ENCODE measurements at regions not wholly inside any gene's neighbourhood (a gene's known extent, or its start where the extent isn't known, plus 50 kb on each side); places are given as distances from the start of the nearest gene placed in this dataset.
"Not testable (repeated sequence)": the region's sequence is repeated elsewhere in the genome, so short reads cannot be mapped to it uniquely, and the experiment has no call there.

DNA sequence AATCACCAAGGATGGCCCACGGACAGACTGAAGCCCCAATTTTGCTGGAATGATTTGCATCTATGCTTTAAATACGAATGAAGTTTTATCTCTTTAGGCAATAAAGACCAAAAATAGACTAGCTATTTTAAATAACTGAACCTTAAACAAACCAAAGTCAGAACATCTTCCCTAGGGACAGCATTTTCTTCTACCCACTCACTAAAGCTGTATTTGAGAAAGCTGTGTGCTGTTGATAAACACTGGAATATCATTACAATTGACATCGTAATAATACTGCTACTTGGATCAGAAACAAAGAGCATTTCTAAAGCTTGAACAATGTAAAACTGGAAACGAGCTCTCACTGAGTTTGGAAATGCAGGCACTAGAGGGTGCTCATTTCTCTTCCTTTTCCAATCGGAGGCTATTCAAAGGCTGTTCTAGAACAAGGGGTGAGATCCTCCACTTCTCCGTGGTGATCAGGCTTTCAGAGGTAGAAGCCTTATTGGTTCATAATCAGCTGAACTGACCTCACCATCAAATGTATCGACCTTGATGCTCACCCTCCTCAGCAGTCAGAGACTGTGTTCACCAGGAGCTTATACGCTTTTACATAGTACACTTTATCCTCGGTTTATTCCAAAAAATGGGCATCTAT is 225.3 kb upstream of the PRSS1 start:
- no peak for DNase-seq

- no peak for DNase-seq
Observed at GRCh38 chr7:142522735-142523134, 226.5 kb upstream of the PRSS1 start.

GRCh38 chr7:142520885-142521284 is 228.4 kb upstream of the PRSS1 start:
- DNase-seq, result not testable (repeated sequence)

GRCh38 chr7:142520455-142520854 is 228.8 kb upstream of the PRSS1 start:
- DNase-seq, result peak in 1 of 2 donors; percentile 27

DNA sequence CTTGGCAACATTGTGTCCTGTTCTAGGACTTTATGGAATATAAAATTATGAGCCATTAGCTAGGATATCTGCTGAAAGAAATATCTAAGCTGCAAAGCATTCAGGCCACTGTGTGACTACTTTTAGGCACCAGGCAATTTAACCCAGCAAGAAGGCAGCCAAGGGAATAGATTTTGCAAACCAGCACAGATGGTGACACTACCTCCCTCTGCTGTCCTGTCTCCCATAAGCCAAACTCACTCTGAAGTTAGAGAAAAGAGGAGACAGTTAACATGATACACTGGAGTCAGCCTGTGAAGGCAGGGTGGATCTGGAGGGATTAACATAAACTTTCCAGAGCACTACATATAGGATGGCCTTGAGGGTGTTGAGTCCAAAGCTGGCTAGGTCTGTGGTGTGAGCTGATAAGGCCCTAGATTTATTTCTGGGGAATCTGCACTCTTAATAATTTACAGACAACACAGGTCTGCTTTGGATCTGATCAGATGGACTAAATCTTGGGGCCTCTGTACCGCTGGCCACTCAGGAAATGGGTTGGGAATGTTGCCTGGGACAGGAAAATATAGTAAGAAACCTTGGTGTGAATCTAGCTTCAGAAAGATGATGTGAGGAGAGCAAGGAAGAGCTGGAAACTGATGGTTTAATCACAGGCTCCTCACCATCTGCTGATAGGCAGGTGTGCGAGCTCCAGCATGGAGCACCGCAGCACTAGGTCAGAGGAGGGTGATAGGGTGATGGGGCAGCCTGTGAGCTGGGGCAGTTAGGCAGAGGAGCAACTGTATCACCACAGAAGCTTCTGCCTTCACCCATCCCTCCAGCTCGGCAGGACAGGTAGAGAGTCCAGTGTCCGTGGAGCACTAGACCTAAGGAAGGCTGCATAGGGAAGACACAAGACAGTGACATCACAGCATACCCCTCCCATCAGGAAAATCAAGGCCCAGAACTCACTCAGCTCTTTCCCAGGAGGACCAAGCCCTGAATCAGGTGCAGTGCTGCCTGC is 229.9 kb upstream of the PRSS1 start:
- no peak for DNase-seq

GRCh38 chr7:142516038-142516501 is 233.2 kb upstream of the PRSS1 start:
- peak; percentile 45 to 59 for DNase-seq

- not testable (repeated sequence) for DNase-seq
Observed at GRCh38 chr7:142514716-142515115, 234.6 kb upstream of the PRSS1 start.

DNA sequence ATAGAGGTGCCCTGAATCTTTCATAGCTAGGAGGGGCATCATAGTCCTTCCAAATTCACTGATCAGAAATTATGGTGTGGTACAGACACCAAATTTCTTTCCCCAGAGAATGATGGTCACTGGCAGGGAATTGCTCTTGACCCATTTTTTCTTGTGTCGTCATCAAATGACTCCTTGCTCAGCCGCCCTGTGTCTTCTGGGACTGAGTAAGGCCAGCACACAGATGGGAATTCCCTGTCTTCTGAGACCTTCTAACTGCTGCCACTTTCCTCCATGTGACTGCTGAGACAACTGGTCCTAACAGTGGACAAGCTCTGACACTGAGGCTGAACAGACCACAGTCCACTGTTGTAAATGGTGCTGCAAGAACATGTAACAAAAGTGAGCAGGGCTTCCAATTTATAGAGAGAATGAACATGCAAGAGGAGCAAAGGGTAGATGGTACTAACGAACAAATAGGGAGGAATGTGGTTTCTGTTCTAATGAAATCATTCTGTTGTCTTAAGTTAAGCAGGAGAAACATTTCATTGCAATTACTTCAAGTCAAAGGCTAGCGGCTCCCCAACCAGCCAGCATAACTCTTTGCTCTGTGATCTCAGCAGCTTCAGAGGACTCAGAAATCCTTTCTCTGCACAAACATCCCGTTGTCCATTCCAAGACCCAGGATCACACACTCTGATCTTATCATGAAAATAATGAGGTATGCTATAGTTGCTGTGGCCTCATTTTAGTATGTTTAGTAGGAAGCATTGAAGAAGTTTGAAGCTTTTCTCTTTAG is 235.9 kb upstream of the PRSS1 start:
- no peak for DNase-seq

GRCh38 chr7:142511801-142512200 is 237.5 kb upstream of the PRSS1 start:
- no peak for DNase-seq

DNA sequence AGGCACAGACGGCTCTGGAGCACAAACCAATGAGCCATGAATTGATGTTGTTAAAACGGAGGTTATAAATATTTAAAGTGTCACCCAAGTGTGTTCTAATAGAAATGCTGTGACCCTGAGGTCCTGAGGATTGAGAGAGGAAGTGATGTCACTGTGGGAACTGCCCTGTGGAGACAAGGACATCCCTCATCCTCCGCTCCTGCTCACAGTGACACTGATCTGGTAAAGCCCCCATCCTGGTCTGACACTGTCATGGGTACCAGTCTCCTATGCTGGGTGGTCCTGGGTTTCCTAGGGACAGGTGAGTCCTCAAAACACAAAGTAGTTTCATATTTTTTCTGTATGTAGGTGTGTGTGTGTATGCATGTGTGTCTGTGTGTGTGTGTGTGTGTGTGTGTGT is 237.9 kb upstream of the PRSS1 start:
- no peak for DNase-seq

DNA sequence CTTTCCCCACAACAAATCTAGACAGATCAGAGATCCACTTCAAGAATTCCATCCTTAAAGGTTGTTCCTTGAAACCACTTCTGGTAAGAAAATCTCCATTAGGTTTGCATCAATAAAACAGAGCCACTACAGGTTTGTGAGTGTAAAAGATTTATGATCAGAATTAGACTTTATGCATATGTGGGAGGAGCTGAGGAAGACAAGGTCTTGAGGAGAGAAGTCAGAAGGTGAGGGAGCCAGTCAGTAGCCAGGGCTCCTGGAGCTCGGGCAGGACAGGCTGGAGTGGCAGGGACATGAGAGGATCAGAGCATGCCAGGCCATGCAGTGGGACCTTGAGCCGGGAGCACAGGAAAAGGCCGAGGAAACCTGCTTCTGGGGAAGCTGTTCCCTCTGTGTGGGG is 240.0 kb upstream of the PRSS1 start:
- not testable (repeated sequence) for DNase-seq

DNA sequence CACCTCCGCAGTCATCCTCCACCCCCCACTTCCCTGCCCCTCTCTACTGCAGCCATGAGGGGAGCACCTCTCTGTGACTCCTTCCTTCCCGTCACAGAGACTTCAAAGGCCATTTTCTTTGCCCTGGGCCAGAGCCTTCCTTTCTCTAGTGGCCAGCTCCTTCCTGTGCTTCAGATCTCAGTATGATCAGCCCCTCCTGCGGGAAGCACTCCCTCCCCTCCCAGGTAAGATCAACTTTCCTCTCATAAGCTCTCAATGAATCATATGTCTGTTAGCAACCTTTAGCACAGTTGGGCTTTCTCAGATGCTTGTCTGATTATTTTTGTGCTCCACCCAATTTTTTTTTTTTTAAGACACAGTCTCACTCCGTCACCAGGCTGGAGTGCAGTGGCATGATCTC is 241.0 kb upstream of the PRSS1 start:
- DNase-seq, result peak in 1 of 2 donors; percentile 25

- DNase-seq, result no peak
Observed at GRCh38 chr7:142507799-142508198, 241.5 kb upstream of the PRSS1 start.

GRCh38 chr7:142507066-142507465 is 242.2 kb upstream of the PRSS1 start:
- DNase-seq, result not testable (repeated sequence)

DNA sequence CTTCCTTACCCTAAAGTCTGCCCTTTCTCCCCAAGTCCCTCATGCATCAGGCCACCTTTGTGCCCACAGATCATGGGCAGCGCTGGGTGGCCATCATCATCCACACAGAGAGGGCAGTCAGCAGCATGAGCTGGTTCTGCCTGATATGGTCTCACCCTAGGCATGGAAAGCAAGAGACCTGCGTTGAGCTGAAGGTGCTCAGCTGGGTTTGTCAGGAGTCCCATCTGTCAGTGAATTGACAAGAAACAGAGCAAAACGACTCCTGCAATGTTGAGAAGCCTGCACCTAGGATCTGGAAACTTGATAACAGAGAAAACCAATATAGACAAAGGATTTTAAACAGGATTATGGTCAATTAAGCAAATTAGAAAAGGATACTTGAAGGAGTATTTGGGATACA is 242.7 kb upstream of the PRSS1 start:
- no peak for DNase-seq

DNA sequence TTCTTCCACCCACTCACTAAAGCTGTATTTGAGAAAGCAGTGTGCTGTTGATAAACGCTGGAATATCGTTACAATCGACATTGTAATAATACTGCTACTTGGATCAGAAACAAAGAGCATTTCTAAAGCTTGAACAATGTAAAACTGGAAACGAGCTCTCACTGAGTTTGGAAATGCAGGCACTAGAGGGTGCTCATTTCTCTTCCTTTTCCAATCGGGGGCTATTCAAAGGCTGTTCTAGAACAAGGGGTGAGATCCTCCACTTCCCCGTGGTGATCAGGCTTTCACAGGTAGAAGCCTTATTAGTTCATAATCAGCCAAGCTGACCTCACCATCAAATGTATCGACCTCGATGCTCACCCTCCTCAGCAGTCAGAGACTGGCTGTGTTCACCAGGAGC is 245.3 kb upstream of the PRSS1 start:
- DNase-seq, result not testable (repeated sequence)

DNA sequence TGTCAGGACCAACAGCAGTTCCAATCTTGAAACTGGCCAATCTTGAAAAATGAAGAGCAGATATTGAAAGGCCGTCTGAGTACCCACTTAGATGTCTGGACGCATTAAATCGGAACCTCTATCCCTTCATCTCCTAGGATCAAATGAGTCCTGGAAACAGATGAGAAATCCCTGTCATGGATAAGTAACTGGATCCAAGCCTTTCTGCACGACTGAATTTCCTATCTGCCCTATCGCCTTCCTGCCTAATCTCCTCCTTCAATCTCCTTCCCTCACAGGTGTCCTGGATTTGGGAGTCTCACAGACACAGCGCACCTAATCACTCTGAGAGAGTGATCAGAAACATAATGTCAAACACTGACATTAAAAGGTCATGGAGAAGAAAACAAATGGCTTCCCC is 245.2 kb upstream of the PRSS58 start:
- no peak for DNase-seq

- DNase-seq, result no peak
Observed at GRCh38 chr7:142501434-142501833, 243.6 kb upstream of the PRSS58 start.

- peak in 1 of 2 donors; percentile 34 for DNase-seq
Observed at GRCh38 chr7:142500366-142500765, 242.5 kb upstream of the PRSS58 start.

- DNase-seq, result no peak
Observed at GRCh38 chr7:142499635-142500034, 241.8 kb upstream of the PRSS58 start.

GRCh38 chr7:142498364-142498763 is 240.5 kb upstream of the PRSS58 start:
- no peak for DNase-seq

GRCh38 chr7:142496545-142496991 is 238.7 kb upstream of the PRSS58 start:
- peak in 1 of 2 donors; percentile 58 for DNase-seq

DNA sequence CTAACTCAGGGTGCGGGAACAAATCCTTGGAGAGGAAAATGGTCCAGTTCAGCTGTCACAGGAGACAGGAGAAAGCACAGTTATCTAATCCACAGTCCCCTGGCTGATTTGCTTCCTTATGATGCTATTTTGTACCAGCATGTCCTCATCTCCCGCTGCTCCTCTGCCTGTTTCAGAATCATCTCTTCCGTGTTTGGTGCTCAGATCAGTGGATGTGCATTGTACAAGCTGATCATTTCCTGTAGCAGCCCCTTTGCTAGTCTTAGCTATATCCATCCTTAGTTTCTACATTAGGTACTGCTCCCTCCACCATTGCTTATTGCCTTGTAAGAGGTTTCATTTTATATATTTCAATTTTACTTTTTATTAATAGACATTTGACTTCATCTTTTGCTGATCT is 238.0 kb upstream of the PRSS58 start:
- not testable (repeated sequence) for DNase-seq

All from CD4-positive, alpha-beta T cell treated with Interferon alpha-2 for 1 hour (primary cell).